CD4-positive, alpha-beta memory T cell (primary cell): ENCODE measurements at regions not wholly inside any gene's neighbourhood (a gene's known extent, or its start where the extent isn't known, plus 50 kb on each side); places are given as distances from the start of the nearest gene placed in this dataset.

Experiments
- CTCF ChIA-PET: fragments of 350-600 bp; sonication (Branson Sonifier 250); formaldehyde crosslinking; loops from one replicate; lab custom pipeline; 2021; ENCODE audit warnings: inconsistent platforms; ENCODE audit not compliant: partially characterized antibody; lab: Charles Lee
- POLR2A ChIA-PET: fragments of 350-600 bp; sonication (Branson Sonifier 250); formaldehyde crosslinking; loops from one replicate; lab custom pipeline; 2021; ENCODE audit not compliant: partially characterized antibody; lab: Charles Lee
- DNase-seq, 5 donors: peaks; one replicate each; pipeline versions ENCODE4 v3.0.0 to v3.0.0-alpha.2; 2020 to 2022; ENCODE audit warnings: mixed read lengths in 1 of 5
- H3K27ac ChIP-seq: one replicate; pipeline ENCODE4 v1.7.0; 2013; ENCODE audit warnings: low read depth, low read length
- H3K27me3 ChIP-seq: 2 replicates; pipeline ENCODE4 v1.7.0; 2013; ENCODE audit warnings: mild to moderate bottlenecking, low read length, moderate library complexity; ENCODE audit not compliant: insufficient read depth
- H3K36me3 ChIP-seq: 2 replicates; pipeline ENCODE4 v1.7.0; 2013; ENCODE audit warnings: mild to moderate bottlenecking, low read length, moderate library complexity; ENCODE audit not compliant: insufficient read depth
- H3K4me1 ChIP-seq: 2 replicates; pipeline ENCODE4 v1.7.0; 2013; ENCODE audit warnings: mild to moderate bottlenecking, low read length, moderate library complexity; ENCODE audit not compliant: insufficient read depth
- H3K4me3 ChIP-seq, 2 donors: one replicate each; pipeline ENCODE4 v1.7.0; 2013; ENCODE audit warnings: low read length in 2 of 2, mild to moderate bottlenecking in 1 of 2
- H3K9me3 ChIP-seq, 2 donors: one replicate each; pipeline ENCODE4 v1.7.0; 2013; ENCODE audit warnings: low read length in 2 of 2, control low read depth in 1 of 2; ENCODE audit not compliant: control insufficient read depth in 1 of 2
- H3K27ac Mint-ChIP-seq, 7 donors: one replicate each; pipeline ENCODE4 v1.8.0; 2020 to 2021; ENCODE audit warnings: mixed read lengths in 7 of 7, mild to moderate bottlenecking in 6 of 7, inconsistent platforms in 3 of 7, moderate library complexity in 3 of 7
- H3K27me3 Mint-ChIP-seq, 2 donors: one replicate each; pipeline ENCODE4 v1.8.0; 2020 to 2021; ENCODE audit warnings: mixed read lengths in 2 of 2
- H3K36me3 Mint-ChIP-seq, 2 donors: one replicate each; pipeline ENCODE4 v1.8.0; 2020 to 2021; ENCODE audit warnings: mixed read lengths in 2 of 2, inconsistent platforms in 1 of 2, mild to moderate bottlenecking in 1 of 2
- H3K4me1 Mint-ChIP-seq, 4 donors: one replicate each; pipeline ENCODE4 v1.8.0; 2020 to 2021; ENCODE audit warnings: mixed read lengths in 4 of 4, mild to moderate bottlenecking in 1 of 4
- H3K4me3 Mint-ChIP-seq, 8 donors: one replicate each; pipeline ENCODE4 v1.8.0; 2020 to 2021; ENCODE audit warnings: mixed read lengths in 8 of 8, mild to moderate bottlenecking in 7 of 8, moderate library complexity in 6 of 8, inconsistent platforms in 3 of 8
- H3K9me3 Mint-ChIP-seq, 8 donors: one replicate each; pipeline ENCODE4 v1.8.0; 2020 to 2021; ENCODE audit warnings: mixed read lengths in 8 of 8, mild to moderate bottlenecking in 5 of 8, inconsistent platforms in 3 of 8, moderate library complexity in 1 of 8
- intact Hi-C: fragments of 100-400 bp; cut with micrococcal nuclease; formaldehyde crosslinking; loops from one replicate; pipeline ENCODE4 v1.15.1; 2023

GRCh38 chr5:141753143-141753970 lies 71.3 kb upstream of the ARAP3 start:
- Histone ChIP-seq H3K36me3 (no peaks in the 10 kb centered on the region), H3K27me3 (peaks cover 13% of the 10 kb centered on the region), H3K27ac (no peak overlapping the region), H3K4me1 (no peaks in the 10 kb centered on the region), H3K4me3 (no peak overlapping the region), H3K9me3 (no peaks in the 10 kb centered on the region)
- H3K4me1 Mint-ChIP-seq, result peaks cover 3 to 12% (median 4%) of the 10 kb centered on the region in 4 donors
- no peak for DNase-seq
- intact Hi-C loops, result no loop called here
- peaks cover 0 to 7% (median 4%) of the 10 kb centered on the region in 8 donors for H3K9me3 Mint-ChIP-seq
- peaks cover 0 to 3% of the 10 kb centered on the region in 2 donors for H3K36me3 Mint-ChIP-seq
- H3K4me3 Mint-ChIP-seq, result no peak overlapping the region
- H3K27ac Mint-ChIP-seq, result no peak overlapping the region
- ChIA-PET POLR2A (no interaction called here), CTCF (no interaction called here)
- peaks cover 53 to 58% of the 10 kb centered on the region in 2 donors for H3K27me3 Mint-ChIP-seq

DNA sequence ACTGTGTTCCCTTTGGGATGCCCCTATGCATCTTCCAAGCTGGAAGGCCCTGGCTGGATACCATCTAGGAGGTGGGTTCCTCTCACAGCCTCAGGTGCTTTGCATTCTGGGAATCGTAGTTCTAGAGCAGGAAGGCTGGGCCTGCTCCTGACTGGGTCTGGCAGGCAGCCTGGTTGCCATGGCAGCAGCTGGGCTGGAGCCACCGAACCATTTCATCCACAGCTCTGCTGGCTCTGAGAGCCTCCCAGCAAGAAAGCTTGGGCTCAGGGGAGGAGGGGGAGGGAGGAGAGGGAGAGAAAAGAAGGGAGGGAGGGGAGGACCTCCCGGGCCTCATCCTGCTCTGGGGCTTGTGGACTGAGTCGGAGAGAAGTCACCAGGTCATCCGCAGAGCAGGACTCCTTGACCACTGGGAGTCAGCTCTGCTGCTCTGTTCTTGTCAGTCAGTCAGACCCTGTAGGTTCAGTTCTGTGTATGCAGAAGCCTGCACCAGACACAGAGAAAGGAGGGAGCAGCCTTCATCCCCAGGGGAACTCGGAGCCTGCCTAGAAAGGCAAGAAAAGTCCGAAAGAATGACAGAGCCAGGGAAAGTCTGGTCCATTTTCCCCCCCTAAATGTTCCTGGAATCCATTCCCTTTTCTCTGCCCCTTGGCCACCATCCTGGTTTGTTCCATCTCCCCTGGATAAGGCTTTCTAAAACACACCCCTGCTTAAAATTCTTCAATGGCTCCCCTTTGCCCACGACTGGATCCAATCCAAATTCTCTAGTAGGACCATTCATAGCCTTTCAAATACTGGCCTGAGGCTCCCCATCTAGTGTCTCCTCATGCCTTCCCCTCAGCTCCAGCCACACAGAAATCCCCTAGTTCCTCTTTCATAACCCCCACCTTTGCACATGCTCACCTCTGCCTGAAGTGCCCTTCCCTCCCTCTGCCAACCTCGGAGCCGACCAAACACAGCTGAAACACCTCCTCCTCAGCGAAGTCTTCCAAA lies 65.4 kb upstream of the ARAP3 start:
- no peak overlapping the region for H3K4me3 Mint-ChIP-seq
- DNase-seq, result no peak
- Histone ChIP-seq H3K4me1 (no peaks in the 10 kb centered on the region), H3K27me3 (peaks cover 6% of the 10 kb centered on the region), H3K36me3 (no peaks in the 10 kb centered on the region), H3K9me3 (no peaks in the 10 kb centered on the region), H3K27ac (no peak overlapping the region), H3K4me3 (no peak overlapping the region)
- ChIA-PET POLR2A (no interaction called here), CTCF (no interaction called here)
- intact Hi-C loops, result no loop called here
- H3K27me3 Mint-ChIP-seq, result peaks cover 34 to 38% of the 10 kb centered on the region in 2 donors
- H3K36me3 Mint-ChIP-seq, result peaks cover 0 to 3% of the 10 kb centered on the region in 2 donors
- H3K4me1 Mint-ChIP-seq, result no peaks in the 10 kb centered on the region
- no peak overlapping the region for H3K27ac Mint-ChIP-seq
- H3K9me3 Mint-ChIP-seq, result peaks cover 0 to 3% (median 0%) of the 10 kb centered on the region in 8 donors

DNA sequence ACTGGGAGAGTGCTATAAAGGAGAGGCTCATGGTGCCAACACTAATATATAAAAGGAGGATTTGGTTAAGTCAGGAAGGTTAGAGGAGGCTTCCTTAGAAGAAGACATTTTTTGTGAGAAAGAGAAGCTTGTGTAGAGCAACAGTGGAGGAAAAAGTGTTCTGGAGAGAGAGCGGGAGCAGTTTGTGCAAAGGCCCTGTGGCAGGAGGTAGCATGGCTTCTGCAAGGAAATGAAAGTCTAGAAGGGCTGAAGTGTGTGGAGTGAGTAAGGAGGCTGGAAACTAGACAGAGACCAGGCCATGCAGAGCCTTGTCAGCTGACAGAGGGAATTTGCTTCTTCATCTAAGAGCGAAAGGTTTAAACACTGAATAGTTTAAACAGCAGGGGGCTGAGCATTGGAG lies 64.4 kb upstream of the ARAP3 start:
- H3K9me3 ChIP-seq, result no peaks in the 10 kb centered on the region
- DNase-seq, result no peak
- Mint-ChIP-seq H3K4me3 (no peak overlapping the region), H3K36me3 (peaks cover 0 to 3% of the 10 kb centered on the region in 2 donors), H3K9me3 (peaks cover 0 to 3% (median 0%) of the 10 kb centered on the region in 8 donors), H3K4me1 (no peaks in the 10 kb centered on the region), H3K27me3 (peaks cover 34 to 36% of the 10 kb centered on the region in 2 donors), H3K27ac (no peak overlapping the region)
- POLR2A ChIA-PET, result no interaction called here
- no peak overlapping the region for H3K27ac ChIP-seq
- H3K4me1 ChIP-seq, result no peaks in the 10 kb centered on the region
- peaks cover 6% of the 10 kb centered on the region for H3K27me3 ChIP-seq
- H3K4me3 ChIP-seq, result no peak overlapping the region
- CTCF ChIA-PET, result no interaction called here
- intact Hi-C loops, result no loop called here
- H3K36me3 ChIP-seq, result no peaks in the 10 kb centered on the region

DNA sequence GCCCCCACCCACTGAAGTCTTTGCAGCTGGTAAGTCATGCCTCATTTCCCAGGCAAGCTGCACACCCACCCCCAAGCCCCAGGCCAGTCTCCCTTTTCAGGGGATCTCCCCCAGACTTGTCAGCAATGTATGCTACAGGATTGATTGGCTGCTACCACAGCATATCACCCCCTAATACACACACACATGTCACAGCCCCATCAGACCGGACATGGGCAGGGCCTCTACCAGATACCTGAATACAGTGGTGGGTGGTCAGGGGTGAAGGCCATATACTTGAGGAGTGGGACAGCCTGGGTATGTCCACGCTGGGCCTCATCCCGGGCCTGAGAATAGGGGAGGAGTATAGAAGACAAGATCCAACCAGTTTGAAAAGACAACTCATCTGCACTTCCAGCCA lies 63.4 kb upstream of the ARAP3 start:
- intact Hi-C loops, result no loop called here
- Mint-ChIP-seq H3K27ac (no peak overlapping the region), H3K27me3 (peaks cover 34 to 42% of the 10 kb centered on the region in 2 donors), H3K9me3 (peaks cover 0 to 3% (median 0%) of the 10 kb centered on the region in 8 donors), H3K4me3 (no peak overlapping the region), H3K4me1 (no peaks in the 10 kb centered on the region), H3K36me3 (peaks cover 0 to 3% of the 10 kb centered on the region in 2 donors)
- H3K9me3 ChIP-seq, result no peaks in the 10 kb centered on the region
- H3K27me3 ChIP-seq, result peaks cover 6% of the 10 kb centered on the region
- H3K4me1 ChIP-seq, result no peaks in the 10 kb centered on the region
- no peak for DNase-seq
- POLR2A ChIA-PET, result no interaction called here
- CTCF ChIA-PET, result no interaction called here
- no peak overlapping the region for H3K27ac ChIP-seq
- no peak overlapping the region for H3K4me3 ChIP-seq
- H3K36me3 ChIP-seq, result no peaks in the 10 kb centered on the region

DNA sequence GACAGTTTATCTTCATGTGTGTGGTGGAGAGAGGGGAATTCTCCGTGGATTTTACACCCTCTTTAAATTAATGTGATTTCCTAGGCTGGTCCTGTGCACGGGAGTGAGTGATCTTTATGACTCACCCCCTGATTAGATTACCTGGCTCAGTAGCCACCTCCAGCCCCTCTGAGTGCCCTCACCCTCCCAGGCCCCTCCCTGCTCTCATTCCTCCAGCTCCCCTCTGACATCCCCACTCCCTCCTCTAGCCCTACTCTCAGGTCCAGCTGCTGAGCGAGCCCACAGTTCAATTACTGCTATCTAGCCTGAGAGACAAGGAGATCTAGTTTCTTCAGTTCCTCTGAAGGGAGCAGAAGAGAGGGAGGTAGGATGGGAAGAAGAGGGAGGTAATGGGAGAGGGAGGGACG lies 61.8 kb upstream of the ARAP3 start:
- no peak for DNase-seq
- Histone ChIP-seq H3K36me3 (no peaks in the 10 kb centered on the region), H3K4me3 (no peak overlapping the region), H3K27me3 (no peaks in the 10 kb centered on the region), H3K4me1 (no peaks in the 10 kb centered on the region), H3K27ac (no peak overlapping the region), H3K9me3 (no peaks in the 10 kb centered on the region)
- ChIA-PET POLR2A (no interaction called here), CTCF (no interaction called here)
- Mint-ChIP-seq H3K4me1 (no peaks in the 10 kb centered on the region), H3K36me3 (no peaks in the 10 kb centered on the region), H3K9me3 (peaks cover 0 to 1% (median 0%) of the 10 kb centered on the region in 8 donors), H3K27ac (no peak overlapping the region), H3K27me3 (peaks cover 32 to 44% of the 10 kb centered on the region in 2 donors), H3K4me3 (no peak overlapping the region)
- intact Hi-C loops, result no loop called here

DNA sequence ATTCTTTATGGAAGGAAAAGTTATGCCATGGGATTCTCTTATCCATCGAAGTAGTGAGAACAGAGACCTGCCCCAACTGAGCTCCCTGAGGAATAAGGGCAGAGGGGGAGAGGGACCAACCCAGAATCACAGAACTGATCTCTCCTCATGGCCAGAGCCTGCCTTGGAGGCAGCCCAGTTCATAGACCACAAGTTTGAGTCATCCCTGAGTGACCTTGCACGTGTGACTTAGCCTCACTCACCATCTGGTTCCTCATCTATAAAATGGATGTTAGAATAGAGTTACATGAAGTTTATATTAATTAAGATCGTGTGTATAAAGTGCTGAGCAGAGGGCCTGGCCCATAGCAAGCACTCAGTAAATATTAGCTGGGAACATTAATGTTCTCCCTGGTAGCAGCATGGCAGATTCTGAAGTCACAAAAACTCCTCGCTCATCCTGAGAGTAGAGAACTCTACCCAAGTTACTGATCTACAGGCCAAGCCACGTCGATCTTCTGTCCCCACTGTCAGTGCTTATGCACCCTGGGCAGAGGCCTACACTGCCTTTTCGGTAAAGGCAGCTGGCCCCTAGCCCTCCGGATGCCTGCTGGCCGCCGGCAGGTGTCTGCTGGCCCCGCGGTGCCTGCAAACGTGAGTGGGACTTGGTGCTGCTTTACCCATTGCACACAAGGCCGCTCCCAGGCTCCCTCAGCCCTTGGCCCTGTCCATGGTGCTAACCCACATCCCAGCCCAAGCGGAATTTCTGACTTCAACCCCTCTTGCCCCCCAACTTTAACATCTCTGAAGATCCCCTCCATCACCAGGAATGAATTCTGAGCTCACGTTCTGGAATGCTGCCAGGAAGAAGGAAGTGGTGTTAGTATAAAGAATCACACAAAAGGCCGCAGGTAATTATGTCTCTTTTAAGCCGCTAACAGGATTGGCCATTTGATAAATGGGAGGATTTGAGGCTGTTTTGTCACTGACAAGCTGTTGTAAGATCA lies 61.1 kb upstream of the ARAP3 start:
- Mint-ChIP-seq H3K36me3 (no peaks in the 10 kb centered on the region), H3K27me3 (peaks cover 33 to 41% of the 10 kb centered on the region in 2 donors), H3K9me3 (peaks cover 0 to 1% (median 0%) of the 10 kb centered on the region in 8 donors), H3K4me1 (no peaks in the 10 kb centered on the region), H3K27ac (no peak overlapping the region), H3K4me3 (no peak overlapping the region)
- Histone ChIP-seq H3K27me3 (no peaks in the 10 kb centered on the region), H3K27ac (no peak overlapping the region), H3K36me3 (no peaks in the 10 kb centered on the region), H3K9me3 (no peaks in the 10 kb centered on the region), H3K4me3 (no peak overlapping the region), H3K4me1 (no peaks in the 10 kb centered on the region)
- ChIA-PET CTCF (no interaction called here), POLR2A (no interaction called here)
- intact Hi-C loops, result no loop called here
- DNase-seq, result no peak
